ENCODE measurements at regions not wholly inside any gene's neighbourhood (a gene's known extent, or its start where the extent isn't known, plus 50 kb on each side); places are given as distances from the start of the nearest gene placed in this dataset.
"Not testable (repeated sequence)": the region's sequence is repeated elsewhere in the genome, so short reads cannot be mapped to it uniquely, and the experiment has no call there.

DNA sequence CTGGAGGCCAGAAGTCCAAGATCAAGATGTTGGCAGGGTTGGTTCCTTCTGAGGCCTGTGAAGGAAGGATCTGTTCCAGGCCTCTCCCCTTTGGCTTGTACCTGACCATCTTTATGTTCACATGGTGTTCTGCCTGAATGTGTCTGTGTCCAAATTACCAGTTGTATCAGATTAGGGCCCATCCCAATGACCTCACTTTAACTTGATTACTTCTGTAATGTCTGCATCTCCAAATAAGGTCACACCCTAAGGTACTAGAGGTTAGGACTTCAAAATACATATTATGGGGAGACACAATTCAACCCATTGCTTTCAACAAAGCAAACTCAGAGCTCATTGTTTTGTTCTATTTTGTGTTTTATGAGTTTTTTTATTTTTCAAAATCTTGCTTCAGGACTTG is 75.7 kb downstream of the TNFAIP3 start:
- peaks cover 11% of the 10 kb centered on the region for H3K9me3 Mint-ChIP-seq (ENCODE audit: low read depth)
- no peak for DNase-seq (ENCODE audit: low spot score, unreplicated experiment)
- no peak overlapping the region for H3K27ac Mint-ChIP-seq
- no peaks in the 10 kb centered on the region for H3K27me3 Mint-ChIP-seq
- H3K36me3 Mint-ChIP-seq (ENCODE audit: insufficient read depth): peaks cover 2% of the 10 kb centered on the region
- H3K4me3 Mint-ChIP-seq (ENCODE audit: low read depth): no peak overlapping the region
- TF ChIP-seq CTCF (IDR thresholded peaks at IDR 0.05; ENCODE audit: unreplicated experiment): no peak
- H3K4me1 Mint-ChIP-seq (ENCODE audit: low read depth): peaks cover 3% of the 10 kb centered on the region

DNA sequence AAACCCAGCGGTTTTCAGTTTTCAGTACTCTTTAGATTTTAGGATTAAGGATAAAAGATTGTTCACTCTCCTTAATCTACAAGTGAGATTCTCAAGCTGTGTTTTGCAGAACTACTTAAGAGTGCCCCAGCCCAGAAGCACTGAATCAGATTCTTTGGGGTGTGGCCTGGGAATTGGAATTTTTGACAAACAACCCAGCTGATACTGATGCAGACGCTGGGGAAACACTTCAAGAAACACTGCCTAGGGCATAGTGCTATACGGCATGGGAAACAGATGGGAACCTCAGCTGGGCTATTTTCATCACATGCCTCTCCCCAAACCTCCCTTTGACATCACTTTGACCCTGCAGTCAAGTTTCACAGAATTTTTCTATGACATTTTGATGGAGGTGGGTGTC is 77.3 kb downstream of the TNFAIP3 start:
- not testable (repeated sequence) for H3K36me3 Mint-ChIP-seq (ENCODE audit: insufficient read depth); H3K4me3 Mint-ChIP-seq (ENCODE audit: low read depth); H3K9me3 Mint-ChIP-seq (ENCODE audit: low read depth); H3K4me1 Mint-ChIP-seq (ENCODE audit: low read depth); H3K27me3 Mint-ChIP-seq; H3K27ac Mint-ChIP-seq; DNase-seq (ENCODE audit: low spot score, unreplicated experiment)

DNA sequence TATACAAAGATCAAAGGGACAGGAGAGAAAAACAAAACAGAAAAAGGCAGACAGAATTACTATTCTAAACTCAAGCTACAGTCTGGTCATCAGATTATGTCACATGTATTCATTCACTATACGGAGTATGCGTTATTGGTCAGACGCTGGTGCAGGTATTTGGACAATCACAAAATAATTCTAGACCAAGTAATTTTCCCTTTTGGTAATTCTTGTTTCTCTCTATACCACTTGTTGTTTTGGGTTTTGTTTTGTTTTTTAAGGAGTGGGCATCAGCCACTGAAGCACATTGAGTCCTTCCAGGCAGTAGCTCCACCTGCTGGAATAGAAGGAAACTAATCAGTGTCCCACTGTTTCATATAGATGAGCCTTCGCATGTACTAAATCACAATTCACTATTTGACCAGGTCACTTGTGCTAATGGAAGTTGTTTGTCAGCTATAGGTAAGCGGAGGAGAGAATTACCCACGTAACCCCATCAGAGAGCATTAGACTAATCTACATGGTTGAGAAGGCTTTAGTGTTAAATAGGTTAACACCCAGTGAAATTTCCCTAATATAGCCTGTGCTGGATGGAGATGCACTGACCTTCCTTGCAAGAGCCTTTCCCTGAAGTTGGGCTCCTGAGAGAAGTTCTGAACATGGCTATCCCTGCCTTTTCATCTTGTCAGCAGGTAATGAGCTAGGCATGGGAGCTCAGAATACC is 77.9 kb downstream of the TNFAIP3 start:
- no peaks in the 10 kb centered on the region for H3K36me3 Mint-ChIP-seq (ENCODE audit: insufficient read depth)
- peak; percentile 73 for TF ChIP-seq CTCF (IDR thresholded peaks at IDR 0.05; ENCODE audit: unreplicated experiment)
- no peak overlapping the region for H3K4me3 Mint-ChIP-seq (ENCODE audit: low read depth)
- DNase-seq (ENCODE audit: low spot score, unreplicated experiment): no peak
- peaks cover 3% of the 10 kb centered on the region for H3K4me1 Mint-ChIP-seq (ENCODE audit: low read depth)
- H3K9me3 Mint-ChIP-seq (ENCODE audit: low read depth): no peaks in the 10 kb centered on the region
- H3K27me3 Mint-ChIP-seq: no peaks in the 10 kb centered on the region
- H3K27ac Mint-ChIP-seq: no peak overlapping the region

- H3K9me3 Mint-ChIP-seq (ENCODE audit: low read depth): peaks cover 4% of the 10 kb centered on the region
- TF ChIP-seq CTCF (IDR thresholded peaks at IDR 0.05; ENCODE audit: unreplicated experiment): no peak
- DNase-seq (ENCODE audit: low spot score, unreplicated experiment): no peak
- peaks cover 5% of the 10 kb centered on the region for H3K4me1 Mint-ChIP-seq (ENCODE audit: low read depth)
- H3K27me3 Mint-ChIP-seq: no peaks in the 10 kb centered on the region
- H3K4me3 Mint-ChIP-seq (ENCODE audit: low read depth): no peak overlapping the region
- H3K36me3 Mint-ChIP-seq (ENCODE audit: insufficient read depth): no peaks in the 10 kb centered on the region
- no peak overlapping the region for H3K27ac Mint-ChIP-seq
Measured at GRCh38 chr6:137949686-137950390, 82.8 kb downstream of the TNFAIP3 start.

GRCh38 chr6:137950581-137950980 is 83.5 kb downstream of the TNFAIP3 start:
- Mint-ChIP-seq H3K27ac (no peak overlapping the region), H3K27me3 (no peaks in the 10 kb centered on the region), H3K36me3 (ENCODE audit: insufficient read depth) (no peaks in the 10 kb centered on the region), H3K4me1 (ENCODE audit: low read depth) (peaks cover 5% of the 10 kb centered on the region), H3K9me3 (ENCODE audit: low read depth) (peaks cover 7% of the 10 kb centered on the region), H3K4me3 (ENCODE audit: low read depth) (no peak overlapping the region)
- TF ChIP-seq CTCF (IDR thresholded peaks at IDR 0.05; ENCODE audit: unreplicated experiment): no peak
- DNase-seq (ENCODE audit: low spot score, unreplicated experiment): no peak

All from progenitor cell of endocrine pancreas (in vitro differentiated cells).